Posterior cingulate gyrus (tissue), 11 donors: ENCODE measurements at regions not wholly inside any gene's neighbourhood (a gene's known extent, or its start where the extent isn't known, plus 50 kb on each side); places are given as distances from the start of the nearest gene placed in this dataset.
"Not testable (repeated sequence)": the region's sequence is repeated elsewhere in the genome, so short reads cannot be mapped to it uniquely, and the experiment has no call there.

Source experiments
- DNase-seq, 10 donors: peaks; one replicate each; pipeline versions ENCODE4 v3.0.0 to v3.0.0-alpha.2; 2020 to 2021; ENCODE audit warnings: mixed read lengths in 3 of 10
- intact Hi-C: fragments of 100-400 bp; cut with DNase I; formaldehyde crosslinking; loops from one replicate; pipeline ENCODE4 v1.15.1; 2023

GRCh38 chr16:21422824-21423223 lies 144.7 kb upstream of the CRYM start:
- intact Hi-C loops: not testable (repeated sequence)

GRCh38 chr16:21404699-21405098 lies 126.6 kb upstream of the CRYM start:
- DNase-seq, intact Hi-C loops: not testable (repeated sequence)

More at GRCh38 chr16:21422824-21423223, 144.7 kb upstream of the CRYM start:
- peak in 2 of 10 donors; percentile 1 to 49 for DNase-seq

- intact Hi-C loops, DNase-seq: not testable (repeated sequence)
Measured at GRCh38 chr16:21397866-21398265, 119.8 kb upstream of the CRYM start.

GRCh38 chr16:21396545-21396944 lies 118.5 kb upstream of the CRYM start:
- DNase-seq, intact Hi-C loops: not testable (repeated sequence)

GRCh38 chr16:21390634-21391033 lies 112.5 kb upstream of the CRYM start:
- intact Hi-C loops: not testable (repeated sequence)

GRCh38 chr16:21389860-21390259 lies 111.8 kb upstream of the CRYM start:
- intact Hi-C loops: not testable (repeated sequence)
- DNase-seq: peak in 9 of 10 donors; percentile 23 to 92 (median 44)

More at GRCh38 chr16:21390634-21391033, 112.5 kb upstream of the CRYM start:
- DNase-seq: not testable (repeated sequence)

- intact Hi-C loops, DNase-seq: not testable (repeated sequence)
Measured at GRCh38 chr16:21387757-21388156, 109.7 kb upstream of the CRYM start.

GRCh38 chr16:21386201-21386915 lies 108.3 kb upstream of the CRYM start:
- DNase-seq, intact Hi-C loops: not testable (repeated sequence)

- DNase-seq, intact Hi-C loops: not testable (repeated sequence)
Measured at GRCh38 chr16:21383682-21384081, 105.6 kb upstream of the CRYM start.

GRCh38 chr16:21379645-21380044 lies 101.6 kb upstream of the CRYM start:
- intact Hi-C loops, DNase-seq: not testable (repeated sequence)

GRCh38 chr16:21376196-21376899 lies 98.3 kb upstream of the CRYM start:
- peak in 1 of 10 donors; percentile 65 for DNase-seq
- intact Hi-C loops: not testable (repeated sequence)

GRCh38 chr16:21375334-21375733 lies 97.2 kb upstream of the CRYM start:
- intact Hi-C loops: not testable (repeated sequence)

GRCh38 chr16:21373454-21373853 lies 95.4 kb upstream of the CRYM start:
- DNase-seq, intact Hi-C loops: not testable (repeated sequence)

More at GRCh38 chr16:21375334-21375733, 97.2 kb upstream of the CRYM start:
- not testable (repeated sequence) for DNase-seq

- intact Hi-C loops, DNase-seq: not testable (repeated sequence)
Measured at GRCh38 chr16:21372862-21373261, 94.8 kb upstream of the CRYM start.

- intact Hi-C loops, DNase-seq: not testable (repeated sequence)
Measured at GRCh38 chr16:21372162-21372835, 94.2 kb upstream of the CRYM start.

- intact Hi-C loops, DNase-seq: not testable (repeated sequence)
Measured at GRCh38 chr16:21370791-21371190, 92.7 kb upstream of the CRYM start.

- intact Hi-C loops, DNase-seq: not testable (repeated sequence)
Measured at GRCh38 chr16:21368973-21369942, 91.2 kb upstream of the CRYM start.

GRCh38 chr16:21367733-21368421 lies 89.8 kb upstream of the CRYM start:
- DNase-seq, intact Hi-C loops: not testable (repeated sequence)

GRCh38 chr16:21366998-21367397 lies 88.9 kb upstream of the CRYM start:
- DNase-seq, intact Hi-C loops: not testable (repeated sequence)
